PC-9 (cell line): ENCODE measurements at regions not wholly inside any gene's neighbourhood (a gene's known extent, or its start where the extent isn't known, plus 50 kb on each side); places are given as distances from the start of the nearest gene placed in this dataset.

Source experiments
- EZH2 ChIP-seq: fragments of 200-600 bp; sonication (generic); IDR thresholded peaks from 2 replicates; pipeline ENCODE4 v1.8.0; 2017; ENCODE audit warnings: antibody characterized with exemption, low read depth
- TF ChIP-seq, protein P1 (sequence below): fragments of 200-600 bp; sonication (generic); conservative IDR thresholded peaks from 2 replicates; pipeline ENCODE4 v1.6.1; 2017; ENCODE audit warnings: mixed run types, antibody characterized with exemption, mild to moderate bottlenecking, moderate library complexity

- TF ChIP-seq, protein P1, sequence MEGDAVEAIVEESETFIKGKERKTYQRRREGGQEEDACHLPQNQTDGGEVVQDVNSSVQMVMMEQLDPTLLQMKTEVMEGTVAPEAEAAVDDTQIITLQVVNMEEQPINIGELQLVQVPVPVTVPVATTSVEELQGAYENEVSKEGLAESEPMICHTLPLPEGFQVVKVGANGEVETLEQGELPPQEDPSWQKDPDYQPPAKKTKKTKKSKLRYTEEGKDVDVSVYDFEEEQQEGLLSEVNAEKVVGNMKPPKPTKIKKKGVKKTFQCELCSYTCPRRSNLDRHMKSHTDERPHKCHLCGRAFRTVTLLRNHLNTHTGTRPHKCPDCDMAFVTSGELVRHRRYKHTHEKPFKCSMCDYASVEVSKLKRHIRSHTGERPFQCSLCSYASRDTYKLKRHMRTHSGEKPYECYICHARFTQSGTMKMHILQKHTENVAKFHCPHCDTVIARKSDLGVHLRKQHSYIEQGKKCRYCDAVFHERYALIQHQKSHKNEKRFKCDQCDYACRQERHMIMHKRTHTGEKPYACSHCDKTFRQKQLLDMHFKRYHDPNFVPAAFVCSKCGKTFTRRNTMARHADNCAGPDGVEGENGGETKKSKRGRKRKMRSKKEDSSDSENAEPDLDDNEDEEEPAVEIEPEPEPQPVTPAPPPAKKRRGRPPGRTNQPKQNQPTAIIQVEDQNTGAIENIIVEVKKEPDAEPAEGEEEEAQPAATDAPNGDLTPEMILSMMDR: no peak
- no peak for TF ChIP-seq EZH2
Measured at GRCh38 chr7:18177815-18178660, 150.4 kb upstream of the PRPS1L1 start.
